Cardiac muscle cell (in vitro differentiated cells and primary cell): ENCODE measurements at regions not wholly inside any gene's neighbourhood (a gene's known extent, or its start where the extent isn't known, plus 50 kb on each side); places are given as distances from the start of the nearest gene placed in this dataset.

Source experiments
- DNase-seq, 2 donors: peaks; one replicate each; pipeline versions ENCODE4 v3.0.0 to v3.0.0-alpha.2; 2010 to 2017; ENCODE audit warnings: low read depth in 1 of 2, low spot score in 1 of 2
- H3K27ac ChIP-seq: fragments of 200-600 bp; sonication (generic); 2 replicates; pipeline ENCODE4 v1.5.1; 2016
- H3K27me3 ChIP-seq: fragments of 200-600 bp; sonication (generic); 2 replicates; pipeline ENCODE4 v1.6.0; 2016; ENCODE audit warnings: control low read depth
- H3K36me3 ChIP-seq: fragments of 200-600 bp; sonication (generic); 2 replicates; pipeline ENCODE4 v1.5.1; 2016; ENCODE audit warnings: control low read depth
- H3K4me1 ChIP-seq: fragments of 200-600 bp; sonication (generic); 2 replicates; pipeline ENCODE4 v1.8.1; 2017; ENCODE audit warnings: low read depth, mild to moderate bottlenecking, mixed run types
- H3K4me3 ChIP-seq: fragments of 200-600 bp; sonication (generic); 2 replicates; pipeline ENCODE4 v1.5.1; 2016; ENCODE audit warnings: mild to moderate bottlenecking
- H3K9me3 ChIP-seq: fragments of 200-600 bp; sonication (generic); 2 replicates; pipeline ENCODE4 v1.5.1; 2017; ENCODE audit warnings: low read depth, mild to moderate bottlenecking, control low read depth
- TF ChIP-seq, protein P1 (sequence below): IDR thresholded peaks from 2 replicates; pipeline ENCODE4 v1.5.1; 2012; ENCODE audit warnings: low read depth, mild to moderate bottlenecking, low read length

DNA sequence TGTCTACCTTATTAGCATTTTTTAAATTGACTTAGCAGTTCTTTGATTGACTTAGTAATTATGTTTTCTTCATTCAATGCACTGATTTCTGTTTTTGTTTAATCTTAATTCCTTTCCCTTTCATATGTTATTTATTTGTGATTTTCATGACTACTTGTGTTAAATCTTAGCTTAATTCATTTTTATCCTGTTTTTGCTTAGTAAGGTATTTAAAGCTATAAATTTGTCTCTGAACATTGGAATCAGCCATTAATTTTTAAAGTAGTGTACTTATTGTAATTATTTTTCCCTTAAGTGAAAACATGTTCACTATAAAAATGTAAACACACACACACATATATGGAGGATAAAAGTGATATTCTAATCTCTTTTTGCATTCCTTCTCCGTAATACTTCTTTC lies 109.1 kb upstream of the DIPK2B start:
- no peaks in the 10 kb centered on the region for H3K4me1 ChIP-seq
- no peaks in the 10 kb centered on the region for H3K36me3 ChIP-seq
- H3K4me3 ChIP-seq: no peak overlapping the region
- H3K27me3 ChIP-seq: no peaks in the 10 kb centered on the region
- TF ChIP-seq, protein P1, sequence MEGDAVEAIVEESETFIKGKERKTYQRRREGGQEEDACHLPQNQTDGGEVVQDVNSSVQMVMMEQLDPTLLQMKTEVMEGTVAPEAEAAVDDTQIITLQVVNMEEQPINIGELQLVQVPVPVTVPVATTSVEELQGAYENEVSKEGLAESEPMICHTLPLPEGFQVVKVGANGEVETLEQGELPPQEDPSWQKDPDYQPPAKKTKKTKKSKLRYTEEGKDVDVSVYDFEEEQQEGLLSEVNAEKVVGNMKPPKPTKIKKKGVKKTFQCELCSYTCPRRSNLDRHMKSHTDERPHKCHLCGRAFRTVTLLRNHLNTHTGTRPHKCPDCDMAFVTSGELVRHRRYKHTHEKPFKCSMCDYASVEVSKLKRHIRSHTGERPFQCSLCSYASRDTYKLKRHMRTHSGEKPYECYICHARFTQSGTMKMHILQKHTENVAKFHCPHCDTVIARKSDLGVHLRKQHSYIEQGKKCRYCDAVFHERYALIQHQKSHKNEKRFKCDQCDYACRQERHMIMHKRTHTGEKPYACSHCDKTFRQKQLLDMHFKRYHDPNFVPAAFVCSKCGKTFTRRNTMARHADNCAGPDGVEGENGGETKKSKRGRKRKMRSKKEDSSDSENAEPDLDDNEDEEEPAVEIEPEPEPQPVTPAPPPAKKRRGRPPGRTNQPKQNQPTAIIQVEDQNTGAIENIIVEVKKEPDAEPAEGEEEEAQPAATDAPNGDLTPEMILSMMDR: no peak
- H3K27ac ChIP-seq: no peak overlapping the region
- H3K9me3 ChIP-seq: no peaks in the 10 kb centered on the region
- no peak for DNase-seq

DNA sequence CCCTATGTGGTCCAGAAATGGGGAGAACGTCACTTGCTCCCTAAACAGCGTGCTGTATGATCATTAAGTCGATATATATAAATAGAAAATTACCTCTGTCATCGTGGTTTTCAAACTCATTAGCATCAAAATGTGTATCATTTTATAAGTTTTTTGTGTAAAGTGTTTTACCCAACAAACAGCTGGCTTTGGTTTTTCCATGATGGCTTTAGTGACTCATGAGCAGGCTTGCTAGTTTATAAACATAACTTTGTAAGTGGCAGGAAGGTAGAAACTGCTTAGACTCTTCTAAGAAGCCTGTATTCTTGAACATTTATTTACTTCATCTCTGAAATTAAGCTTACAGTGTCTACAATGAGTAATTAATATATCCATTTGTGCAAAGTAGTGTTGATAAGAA lies 108.4 kb upstream of the DIPK2B start:
- Histone ChIP-seq H3K4me1 (no peaks in the 10 kb centered on the region), H3K36me3 (no peaks in the 10 kb centered on the region), H3K27me3 (no peaks in the 10 kb centered on the region), H3K4me3 (no peak overlapping the region), H3K9me3 (no peaks in the 10 kb centered on the region), H3K27ac (no peak overlapping the region)
- TF ChIP-seq, protein P1: no peak
- no peak for DNase-seq

DNA sequence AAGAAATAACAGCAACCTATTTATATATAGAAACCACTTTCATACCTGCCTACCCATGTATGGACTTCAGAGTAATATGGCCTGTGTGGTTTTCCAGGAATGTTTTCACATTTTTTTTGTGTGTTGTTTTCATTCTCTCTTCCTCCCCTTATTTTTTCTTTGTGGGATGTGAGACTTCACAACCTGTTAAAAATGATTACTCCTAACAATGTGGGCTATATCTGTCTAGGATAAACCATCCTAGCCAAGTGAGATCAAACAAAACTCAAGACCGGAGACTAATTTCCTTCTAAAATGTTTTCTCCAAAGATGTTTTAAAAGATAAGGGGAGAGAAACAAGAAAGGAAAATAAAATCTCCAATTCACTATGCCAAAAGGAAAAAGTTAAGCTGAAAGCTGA lies 106.1 kb upstream of the DIPK2B start:
- Histone ChIP-seq H3K9me3 (no peaks in the 10 kb centered on the region), H3K27me3 (no peaks in the 10 kb centered on the region), H3K36me3 (no peaks in the 10 kb centered on the region), H3K4me1 (no peaks in the 10 kb centered on the region), H3K27ac (no peak overlapping the region), H3K4me3 (no peak overlapping the region)
- TF ChIP-seq, protein P1: no peak
- no peak for DNase-seq

DNA sequence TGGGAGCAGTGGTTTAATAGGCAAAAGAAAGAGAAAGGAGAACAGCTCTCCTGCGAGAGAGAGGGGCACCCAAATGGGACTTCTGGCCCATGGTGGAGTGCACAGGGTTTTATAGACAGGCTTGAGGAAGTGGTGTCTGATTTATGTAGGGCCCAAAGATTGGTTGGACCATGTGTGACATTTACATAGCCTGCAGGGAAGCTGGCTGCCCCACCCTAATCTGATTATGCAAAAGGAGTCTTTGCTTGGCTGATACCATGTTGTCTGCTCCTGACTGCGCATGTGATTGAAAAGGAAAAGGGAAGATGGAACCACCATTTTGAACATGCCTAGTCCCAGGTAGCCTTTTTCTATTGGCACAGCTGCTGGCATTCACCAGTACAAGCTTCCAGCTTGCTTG lies 100.0 kb upstream of the DIPK2B start:
- peaks cover 3% of the 10 kb centered on the region for H3K4me1 ChIP-seq
- TF ChIP-seq, protein P1: no peak
- no peaks in the 10 kb centered on the region for H3K27me3 ChIP-seq
- no peak overlapping the region for H3K27ac ChIP-seq
- no peaks in the 10 kb centered on the region for H3K36me3 ChIP-seq
- H3K9me3 ChIP-seq: no peaks in the 10 kb centered on the region
- DNase-seq: no peak
- H3K4me3 ChIP-seq: no peak overlapping the region

DNA sequence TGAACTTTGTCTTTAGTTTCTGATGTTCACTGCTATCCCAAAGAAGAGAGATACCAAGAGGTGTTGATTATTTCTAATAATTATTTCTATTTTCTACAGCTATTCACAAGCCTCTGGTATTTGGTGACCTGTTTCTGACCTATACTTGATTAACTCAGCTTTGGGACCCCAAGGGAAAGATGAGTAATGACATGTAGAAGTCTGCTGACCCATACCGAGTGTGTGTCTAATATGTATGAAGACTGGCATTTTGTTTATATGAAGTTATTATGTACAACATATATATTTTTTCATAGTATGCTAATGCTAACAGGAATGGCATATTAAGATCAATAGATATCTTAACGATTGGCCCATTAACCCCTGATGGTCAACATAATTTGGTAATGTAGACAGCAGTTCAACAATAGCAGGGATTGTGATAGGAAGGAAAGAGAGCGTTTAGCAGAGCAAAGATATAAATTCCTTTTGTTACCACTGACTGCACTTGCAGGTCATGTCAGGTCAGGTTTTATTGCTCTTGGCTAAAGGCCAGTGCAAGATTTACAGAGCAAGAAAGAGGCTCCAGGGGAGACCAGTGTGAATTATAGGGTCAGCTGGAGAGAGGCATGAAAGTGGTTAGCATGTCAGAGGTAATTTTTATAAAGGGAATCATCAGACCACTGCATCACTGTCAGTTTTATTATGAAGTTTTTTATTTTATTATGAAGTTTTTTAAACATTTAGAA lies 94.7 kb upstream of the DIPK2B start:
- peak; percentile 40 to 45 for DNase-seq
- Histone ChIP-seq H3K4me3 (no peak overlapping the region), H3K27ac (no peak overlapping the region), H3K9me3 (peaks cover 2% of the 10 kb centered on the region), H3K4me1 (peaks cover 3% of the 10 kb centered on the region), H3K36me3 (no peaks in the 10 kb centered on the region), H3K27me3 (no peaks in the 10 kb centered on the region)
- TF ChIP-seq, protein P1: no peak
